ENCODE measurements at regions not wholly inside any gene's neighbourhood (a gene's known extent, or its start where the extent isn't known, plus 50 kb on each side); places are given as distances from the start of the nearest gene placed in this dataset.

GRCh38 chr7:20013536-20013935, 203.6 kb downstream of the MACC1 start:
- TF ChIP-seq, protein P1, sequence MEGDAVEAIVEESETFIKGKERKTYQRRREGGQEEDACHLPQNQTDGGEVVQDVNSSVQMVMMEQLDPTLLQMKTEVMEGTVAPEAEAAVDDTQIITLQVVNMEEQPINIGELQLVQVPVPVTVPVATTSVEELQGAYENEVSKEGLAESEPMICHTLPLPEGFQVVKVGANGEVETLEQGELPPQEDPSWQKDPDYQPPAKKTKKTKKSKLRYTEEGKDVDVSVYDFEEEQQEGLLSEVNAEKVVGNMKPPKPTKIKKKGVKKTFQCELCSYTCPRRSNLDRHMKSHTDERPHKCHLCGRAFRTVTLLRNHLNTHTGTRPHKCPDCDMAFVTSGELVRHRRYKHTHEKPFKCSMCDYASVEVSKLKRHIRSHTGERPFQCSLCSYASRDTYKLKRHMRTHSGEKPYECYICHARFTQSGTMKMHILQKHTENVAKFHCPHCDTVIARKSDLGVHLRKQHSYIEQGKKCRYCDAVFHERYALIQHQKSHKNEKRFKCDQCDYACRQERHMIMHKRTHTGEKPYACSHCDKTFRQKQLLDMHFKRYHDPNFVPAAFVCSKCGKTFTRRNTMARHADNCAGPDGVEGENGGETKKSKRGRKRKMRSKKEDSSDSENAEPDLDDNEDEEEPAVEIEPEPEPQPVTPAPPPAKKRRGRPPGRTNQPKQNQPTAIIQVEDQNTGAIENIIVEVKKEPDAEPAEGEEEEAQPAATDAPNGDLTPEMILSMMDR (IDR thresholded peaks at IDR 0.05; ENCODE audit: insufficient read depth, low read depth, low read length): no peak
- TF ChIP-seq EZH2 (IDR thresholded peaks at IDR 0.05; ENCODE audit: insufficient read depth, low read length): no peak

Data from astrocyte (in vitro differentiated cells and primary cell).